GM12872 (cell line): ENCODE measurements at regions not wholly inside any gene's neighbourhood (a gene's known extent, or its start where the extent isn't known, plus 50 kb on each side); places are given as distances from the start of the nearest gene placed in this dataset.

Source experiments
- TF ChIP-seq, protein P1 (sequence below): IDR thresholded peaks from 3 replicates; pipeline ENCODE4 v1.5.1; 2011; ENCODE audit warnings: low read depth, mild to moderate bottlenecking, low read length, moderate library complexity; ENCODE audit not compliant: insufficient read depth

DNA sequence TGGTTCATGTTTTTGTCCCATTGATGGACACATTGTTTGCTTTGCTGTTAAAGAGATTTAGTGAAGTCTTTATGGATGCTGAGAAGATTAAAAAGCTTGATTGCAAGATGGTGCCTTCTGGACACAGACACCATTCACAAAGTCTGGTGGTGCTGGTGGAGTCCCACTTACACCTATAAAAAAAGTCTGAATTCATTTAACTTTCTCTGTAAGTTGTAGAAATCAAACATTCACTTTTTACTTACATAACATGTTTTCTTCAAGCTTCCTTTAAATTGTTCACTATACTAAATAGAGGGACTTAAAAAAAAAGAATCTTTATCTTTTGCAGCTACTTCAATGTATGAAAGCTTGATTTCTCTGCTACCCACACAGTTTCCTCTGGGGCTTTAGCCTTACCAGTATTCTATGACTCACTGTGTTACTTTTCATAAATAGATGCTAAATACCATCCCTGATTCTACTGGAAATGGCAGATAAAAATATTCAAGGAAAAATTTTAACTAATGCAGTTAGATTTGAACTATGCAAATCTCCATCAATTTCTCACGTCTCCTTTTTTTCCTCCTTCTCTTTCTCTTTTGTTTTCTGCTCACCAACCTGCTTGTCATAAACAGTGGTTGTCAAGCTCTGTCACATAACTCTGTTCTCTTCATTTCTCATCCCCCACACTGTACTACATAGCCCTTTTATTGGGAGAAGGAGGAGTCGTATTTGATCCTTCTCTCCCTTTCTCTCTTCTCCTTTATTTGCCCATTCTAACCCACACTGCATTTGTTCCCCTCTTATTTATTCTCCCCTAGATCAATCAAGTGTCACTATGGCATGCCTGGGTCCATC, 89.7 kb downstream of the FAM76B start:
- TF ChIP-seq, protein P1, sequence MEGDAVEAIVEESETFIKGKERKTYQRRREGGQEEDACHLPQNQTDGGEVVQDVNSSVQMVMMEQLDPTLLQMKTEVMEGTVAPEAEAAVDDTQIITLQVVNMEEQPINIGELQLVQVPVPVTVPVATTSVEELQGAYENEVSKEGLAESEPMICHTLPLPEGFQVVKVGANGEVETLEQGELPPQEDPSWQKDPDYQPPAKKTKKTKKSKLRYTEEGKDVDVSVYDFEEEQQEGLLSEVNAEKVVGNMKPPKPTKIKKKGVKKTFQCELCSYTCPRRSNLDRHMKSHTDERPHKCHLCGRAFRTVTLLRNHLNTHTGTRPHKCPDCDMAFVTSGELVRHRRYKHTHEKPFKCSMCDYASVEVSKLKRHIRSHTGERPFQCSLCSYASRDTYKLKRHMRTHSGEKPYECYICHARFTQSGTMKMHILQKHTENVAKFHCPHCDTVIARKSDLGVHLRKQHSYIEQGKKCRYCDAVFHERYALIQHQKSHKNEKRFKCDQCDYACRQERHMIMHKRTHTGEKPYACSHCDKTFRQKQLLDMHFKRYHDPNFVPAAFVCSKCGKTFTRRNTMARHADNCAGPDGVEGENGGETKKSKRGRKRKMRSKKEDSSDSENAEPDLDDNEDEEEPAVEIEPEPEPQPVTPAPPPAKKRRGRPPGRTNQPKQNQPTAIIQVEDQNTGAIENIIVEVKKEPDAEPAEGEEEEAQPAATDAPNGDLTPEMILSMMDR, result no peak

DNA sequence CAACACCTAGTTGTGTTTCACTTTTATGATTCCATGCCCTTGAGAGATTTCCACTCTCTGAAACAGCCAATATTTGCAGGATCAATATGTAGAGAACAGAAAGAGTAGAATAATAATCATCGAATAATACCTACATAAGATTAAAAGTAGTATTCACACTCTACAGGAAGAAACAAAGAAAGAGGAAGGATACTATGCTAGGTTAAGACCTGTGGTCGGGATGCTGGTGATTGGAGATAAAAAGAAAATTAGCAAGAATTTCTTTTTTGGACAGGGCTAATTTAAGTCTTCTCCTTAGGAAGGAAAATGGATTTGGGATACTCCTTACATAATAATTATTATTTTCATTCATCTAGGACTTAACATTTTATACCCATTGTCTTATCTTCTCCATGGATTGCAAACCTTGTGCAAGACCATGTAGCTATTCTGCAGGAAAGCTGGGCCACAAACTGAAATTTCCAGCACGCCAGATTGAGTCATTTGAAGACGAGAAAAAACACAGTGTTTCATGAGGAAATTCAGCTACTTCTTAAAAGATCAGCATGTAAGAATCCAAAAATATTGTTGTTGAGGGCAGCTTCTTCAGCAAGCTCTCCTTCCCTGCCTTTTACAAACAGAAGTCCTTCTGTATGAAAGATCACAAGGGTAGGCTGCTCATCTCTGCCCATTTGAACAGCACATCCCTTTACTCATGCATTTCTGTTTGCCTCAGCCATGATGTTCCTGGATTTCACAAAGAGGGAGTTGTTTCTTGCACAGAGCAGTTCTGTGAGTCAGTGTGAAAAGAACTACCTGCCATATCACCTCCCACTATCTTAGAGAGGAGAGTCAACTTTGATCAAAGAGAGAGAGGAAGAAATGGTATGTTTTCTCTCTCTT, 90.7 kb downstream of the FAM76B start:
- TF ChIP-seq, protein P1, result no peak

DNA sequence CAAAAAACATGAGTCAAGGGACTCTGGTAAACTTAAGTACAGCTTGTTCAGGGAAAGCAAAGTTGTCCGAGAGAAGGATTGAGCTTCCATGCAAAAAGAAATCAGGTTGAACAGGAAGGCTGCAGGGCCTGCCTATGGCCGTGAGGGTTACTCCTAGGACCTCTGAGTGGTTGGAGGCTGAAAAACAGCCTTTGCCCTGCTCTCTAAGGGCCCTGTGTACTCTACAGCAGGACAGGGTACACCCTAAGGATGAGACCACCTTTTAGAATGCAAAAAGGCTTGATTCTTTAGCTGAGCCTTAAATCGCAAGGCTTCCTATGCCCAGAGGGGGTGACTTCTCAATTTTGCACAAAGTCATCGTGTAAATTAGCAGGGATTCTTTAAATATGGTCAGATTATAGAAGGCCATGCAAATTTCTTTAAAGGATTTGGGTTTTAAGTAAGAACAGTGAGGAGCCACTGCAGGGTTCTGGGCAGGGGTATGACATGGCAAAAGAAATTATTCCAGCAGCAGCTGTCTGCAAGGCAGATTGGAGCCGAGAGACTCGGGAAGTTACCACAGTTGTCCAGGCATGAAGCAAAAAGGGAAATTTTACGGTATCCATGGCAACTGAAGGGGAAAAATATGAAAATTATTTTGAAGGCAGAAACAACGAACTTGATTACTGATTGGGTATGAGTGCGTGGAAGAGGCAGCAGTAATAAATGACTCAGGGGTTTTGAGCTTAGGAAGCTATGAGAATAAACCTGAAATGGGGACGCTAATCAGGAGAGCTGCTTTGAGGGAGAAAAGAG, 91.8 kb downstream of the FAM76B start:
- TF ChIP-seq, protein P1, result no peak

DNA sequence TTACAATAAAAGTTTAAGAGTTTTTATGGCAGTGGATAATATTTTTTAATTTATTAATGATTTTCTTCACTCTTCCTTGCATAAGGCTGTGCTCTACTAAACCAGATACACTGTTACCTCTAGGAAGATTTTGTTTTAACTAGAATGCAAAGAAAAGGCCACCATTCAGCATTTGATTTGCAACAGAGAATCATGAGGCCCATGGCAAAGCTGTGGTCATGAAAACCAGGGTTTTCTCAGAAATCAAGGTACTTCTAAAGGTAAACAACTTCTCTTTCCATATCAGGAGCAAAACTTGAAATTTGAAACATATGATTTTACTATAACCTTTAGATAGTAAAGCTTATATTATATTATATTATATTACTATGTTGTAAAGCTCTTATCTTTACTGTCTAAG, 94.4 kb downstream of the FAM76B start:
- TF ChIP-seq, protein P1, result no peak

DNA sequence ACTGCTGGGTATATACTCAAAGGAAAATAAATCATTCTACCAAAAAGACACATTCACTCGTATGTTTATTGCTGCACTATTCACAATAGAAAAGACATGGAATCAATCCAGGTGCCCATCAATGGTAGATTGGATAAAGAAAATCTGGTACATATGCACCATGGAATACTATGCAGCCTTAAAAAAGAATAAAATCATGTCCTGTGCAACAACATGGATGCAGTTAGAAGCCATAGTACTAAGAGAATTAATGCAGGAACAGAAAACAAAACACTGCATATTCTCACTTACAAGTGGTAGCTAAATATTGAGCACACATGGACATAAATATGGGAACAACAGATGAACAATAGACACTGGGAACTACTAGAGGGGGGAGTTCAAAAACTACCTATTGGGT, 96.3 kb downstream of the FAM76B start:
- TF ChIP-seq, protein P1, result no peak

DNA sequence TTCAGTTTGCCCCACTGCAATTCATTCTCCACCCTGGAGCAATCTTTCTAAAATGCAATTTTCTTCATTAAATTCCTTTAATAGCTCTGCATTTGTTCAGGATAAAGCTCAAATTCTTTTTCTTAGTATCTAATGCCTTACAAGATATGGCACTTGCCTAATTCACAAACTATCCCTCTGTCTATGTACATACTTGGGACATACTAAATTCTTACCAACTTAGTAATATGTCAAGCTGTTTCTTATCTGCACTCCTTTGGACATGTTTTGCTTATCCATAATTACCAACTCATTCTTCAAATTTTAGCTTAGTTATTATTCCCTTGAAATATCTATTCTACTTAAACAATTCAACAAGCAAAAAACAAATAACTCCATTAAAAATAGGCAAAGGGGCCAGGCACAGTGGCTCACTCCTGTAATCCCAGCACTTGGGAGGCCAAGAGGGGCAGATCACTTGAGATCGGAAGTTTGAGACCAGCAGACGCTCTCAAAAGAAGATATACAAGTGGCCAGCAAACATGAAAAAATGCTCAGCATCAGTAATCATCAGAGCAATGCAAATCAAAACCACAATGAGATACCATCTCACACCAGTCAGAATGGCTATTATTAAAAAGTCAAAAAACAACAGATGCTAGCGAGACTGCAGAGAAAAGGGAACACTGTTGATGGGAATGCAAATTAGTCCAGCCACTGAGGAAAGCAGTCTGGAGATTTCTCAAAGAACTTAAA, 96.9 kb downstream of the FAM76B start:
- TF ChIP-seq, protein P1, result no peak
